ENCODE measurements at regions not wholly inside any gene's neighbourhood (a gene's known extent, or its start where the extent isn't known, plus 50 kb on each side); places are given as distances from the start of the nearest gene placed in this dataset.

GRCh38 chr16:54362591-54363206 lies 76.1 kb upstream of the IRX3 start:
- no peaks in the 10 kb centered on the region for H3K27me3 ChIP-seq
- no peak overlapping the region for H3K4me3 ChIP-seq
- no peaks in the 10 kb centered on the region for H3K4me1 ChIP-seq
- no peak overlapping the region for H3K27ac ChIP-seq
- TF ChIP-seq POLR2A (IDR thresholded peaks at IDR 0.05): no peak
- no peak for TF ChIP-seq CTCF (IDR thresholded peaks at IDR 0.05)
- no peaks in the 10 kb centered on the region for H3K9me3 ChIP-seq
- intact Hi-C loops (cut with DNase I; ENCODE audit: low total_unique reads): no loop called here
- H3K36me3 ChIP-seq: no peaks in the 10 kb centered on the region
- DNase-seq: no peak

GRCh38 chr16:54361246-54361645 lies 74.7 kb upstream of the IRX3 start:
- no peaks in the 10 kb centered on the region for H3K9me3 ChIP-seq
- no peak for TF ChIP-seq CTCF (IDR thresholded peaks at IDR 0.05)
- no peak for TF ChIP-seq POLR2A (IDR thresholded peaks at IDR 0.05)
- no peak for DNase-seq
- intact Hi-C loops (cut with DNase I; ENCODE audit: low total_unique reads): no loop called here
- H3K4me1 ChIP-seq: no peaks in the 10 kb centered on the region
- H3K27me3 ChIP-seq: no peaks in the 10 kb centered on the region
- H3K4me3 ChIP-seq: no peak overlapping the region
- H3K36me3 ChIP-seq: no peaks in the 10 kb centered on the region
- no peak overlapping the region for H3K27ac ChIP-seq

GRCh38 chr16:54360681-54361080 lies 74.1 kb upstream of the IRX3 start:
- no peak for DNase-seq
- H3K4me1 ChIP-seq: no peaks in the 10 kb centered on the region
- H3K9me3 ChIP-seq: no peaks in the 10 kb centered on the region
- intact Hi-C loops (cut with DNase I; ENCODE audit: low total_unique reads): no loop called here
- H3K36me3 ChIP-seq: no peaks in the 10 kb centered on the region
- no peak for TF ChIP-seq CTCF (IDR thresholded peaks at IDR 0.05)
- TF ChIP-seq POLR2A (IDR thresholded peaks at IDR 0.05): no peak
- no peak overlapping the region for H3K27ac ChIP-seq
- H3K27me3 ChIP-seq: no peaks in the 10 kb centered on the region
- no peak overlapping the region for H3K4me3 ChIP-seq

- Histone ChIP-seq H3K4me1 (no peaks in the 10 kb centered on the region), H3K4me3 (no peak overlapping the region), H3K27me3 (no peaks in the 10 kb centered on the region), H3K36me3 (no peaks in the 10 kb centered on the region), H3K9me3 (no peaks in the 10 kb centered on the region), H3K27ac (no peak overlapping the region)
- intact Hi-C loops (cut with DNase I; ENCODE audit: low total_unique reads): no loop called here
- TF ChIP-seq POLR2A (IDR thresholded peaks at IDR 0.05) (no peak), CTCF (IDR thresholded peaks at IDR 0.05) (no peak)
- DNase-seq: no peak
Observed at GRCh38 chr16:54359555-54359954, 73.0 kb upstream of the IRX3 start.

GRCh38 chr16:54359081-54359480 lies 72.5 kb upstream of the IRX3 start:
- peaks cover 0 to under 1% of the 10 kb centered on the region in 2 donors for H3K9me3 ChIP-seq
- no peaks in the 10 kb centered on the region for H3K4me1 ChIP-seq
- DNase-seq: no peak
- H3K36me3 ChIP-seq: no peaks in the 10 kb centered on the region
- no peak overlapping the region for H3K4me3 ChIP-seq
- no peak overlapping the region for H3K27ac ChIP-seq
- intact Hi-C loops (cut with DNase I; ENCODE audit: low total_unique reads): no loop called here
- no peak for TF ChIP-seq CTCF (IDR thresholded peaks at IDR 0.05)
- no peak for TF ChIP-seq POLR2A (IDR thresholded peaks at IDR 0.05)
- no peaks in the 10 kb centered on the region for H3K27me3 ChIP-seq
